ENCODE measurements at regions not wholly inside any gene's neighbourhood (a gene's known extent, or its start where the extent isn't known, plus 50 kb on each side); places are given as distances from the start of the nearest gene placed in this dataset.
A peak's percentile ranks its signal among the peaks of the same experiment; 100 is the strongest.

- TF ChIP-seq CTCF (IDR thresholded peaks at IDR 0.05; ENCODE audit: control extremely low read depth in 1 of 3, insufficient read depth in 1 of 3, low read depth in 1 of 3, low read length in 3 of 3): no peak
- no peak for TF ChIP-seq KDM5A (IDR thresholded peaks at IDR 0.05; ENCODE audit: low read length)
- TF ChIP-seq SRF (IDR thresholded peaks at IDR 0.05; ENCODE audit: low read depth, low read length): no peak
- no peak for TF ChIP-seq SAP30 (IDR thresholded peaks at IDR 0.05; ENCODE audit: insufficient read depth, insufficient replicate concordance, low read length)
- no peak for TF ChIP-seq BCL11A (IDR thresholded peaks at IDR 0.05; ENCODE audit: low read depth in 2 of 2, low read length in 2 of 2)
- peak in 1 of 2 experiments; percentile 16; a peak in 1 of 4 replicates for TF ChIP-seq RAD21 (IDR thresholded peaks at IDR 0.05 in 1 of 2, conservative IDR thresholded peaks at IDR 0.05 in 1 of 2; ENCODE audit: low read depth in 2 of 2, low read length in 2 of 2)
- TF ChIP-seq POLR2A (IDR thresholded peaks at IDR 0.05; ENCODE audit: control extremely low read depth in 1 of 2, low read depth in 2 of 2, low read length in 2 of 2): no peak
- TF ChIP-seq POU5F1 (IDR thresholded peaks at IDR 0.05; ENCODE audit: low read depth, low read length): no peak
- TF ChIP-seq MAFK (IDR thresholded peaks at IDR 0.05; ENCODE audit: low read depth, low read length): no peak
- TF ChIP-seq RFX5 (IDR thresholded peaks at IDR 0.05; ENCODE audit: borderline replicate concordance, low read depth, low read length): no peak
- TF ChIP-seq BACH1 (IDR thresholded peaks at IDR 0.05; ENCODE audit: low read length): no peak
- TF ChIP-seq EP300 (IDR thresholded peaks at IDR 0.05; ENCODE audit: borderline replicate concordance in 1 of 2, low read depth in 2 of 2, low read length in 2 of 2): no peak
- no peak for TF ChIP-seq POLR2AphosphoS5 (IDR thresholded peaks at IDR 0.05; ENCODE audit: low read depth, low read length)
- no peak for TF ChIP-seq KDM1A (IDR thresholded peaks at IDR 0.05; ENCODE audit: borderline replicate concordance, low read length)
These were observed 128.7 kb downstream of the ZNF608 start for GRCh38 chr5:124617787-124618186.

All from H1 (cell line).